ENCODE measurements at regions not wholly inside any gene's neighbourhood (a gene's known extent, or its start where the extent isn't known, plus 50 kb on each side); places are given as distances from the start of the nearest gene placed in this dataset.

GRCh38 chr15:36370731-36371112 lies 208.7 kb upstream of the CDIN1 start:
- H3K27ac ChIP-seq (ENCODE audit: low read depth in 2 of 2, low read length in 2 of 2) = no peak overlapping the region
- no peaks in the 10 kb centered on the region for H3K4me1 ChIP-seq (ENCODE audit: control insufficient read depth in 2 of 2, insufficient read depth in 2 of 2, low read length in 2 of 2)
- no peaks in the 10 kb centered on the region for H3K36me3 ChIP-seq (ENCODE audit: control insufficient read depth in 2 of 2, insufficient read depth in 2 of 2, low read length in 2 of 2)
- no peak overlapping the region for H3K9ac ChIP-seq (ENCODE audit: low read depth in 1 of 2, low read length in 2 of 2)
- H3K27me3 ChIP-seq (ENCODE audit: control insufficient read depth in 2 of 2, insufficient read depth in 2 of 2, low read length in 2 of 2) = no peaks in the 10 kb centered on the region
- H3K9me3 ChIP-seq (ENCODE audit: control insufficient read depth in 2 of 2, low read length in 2 of 2) = no peaks in the 10 kb centered on the region
- no peak overlapping the region for H3K4me3 ChIP-seq (ENCODE audit: low read length in 2 of 2)

DNA sequence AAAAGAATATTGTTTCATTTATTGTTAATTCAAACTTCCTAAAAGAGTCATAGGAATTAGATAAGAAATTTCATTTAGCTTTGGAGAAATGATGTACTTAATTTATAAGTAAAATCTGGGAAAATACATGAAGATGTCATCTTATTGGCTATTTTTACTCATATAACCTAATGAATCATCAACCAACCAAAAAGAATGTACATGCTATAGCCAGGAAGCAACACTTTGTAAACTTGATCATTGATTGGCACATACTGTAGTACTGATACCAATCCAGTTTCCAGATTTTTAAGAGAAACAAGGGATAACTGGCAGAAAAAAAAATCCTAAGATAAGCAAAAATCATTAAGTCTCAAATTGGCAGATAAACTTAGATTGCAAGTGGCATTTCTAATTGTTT lies 207.9 kb upstream of the CDIN1 start:
- Histone ChIP-seq H3K27me3 (ENCODE audit: control insufficient read depth in 2 of 2, insufficient read depth in 2 of 2, low read length in 2 of 2) (no peaks in the 10 kb centered on the region), H3K36me3 (ENCODE audit: control insufficient read depth in 2 of 2, insufficient read depth in 2 of 2, low read length in 2 of 2) (no peaks in the 10 kb centered on the region), H3K9me3 (ENCODE audit: control insufficient read depth in 2 of 2, low read length in 2 of 2) (no peaks in the 10 kb centered on the region), H3K27ac (ENCODE audit: low read depth in 2 of 2, low read length in 2 of 2) (no peak overlapping the region), H3K4me1 (ENCODE audit: control insufficient read depth in 2 of 2, insufficient read depth in 2 of 2, low read length in 2 of 2) (no peaks in the 10 kb centered on the region), H3K9ac (ENCODE audit: low read depth in 1 of 2, low read length in 2 of 2) (no peak overlapping the region), H3K4me3 (ENCODE audit: low read length in 2 of 2) (no peak overlapping the region)

- H3K4me3 ChIP-seq (ENCODE audit: low read length in 2 of 2) = no peak overlapping the region
- H3K27ac ChIP-seq (ENCODE audit: low read depth in 2 of 2, low read length in 2 of 2) = no peak overlapping the region
- no peaks in the 10 kb centered on the region for H3K4me1 ChIP-seq (ENCODE audit: control insufficient read depth in 2 of 2, insufficient read depth in 2 of 2, low read length in 2 of 2)
- no peak overlapping the region for H3K9ac ChIP-seq (ENCODE audit: low read depth in 1 of 2, low read length in 2 of 2)
- H3K9me3 ChIP-seq (ENCODE audit: control insufficient read depth in 2 of 2, low read length in 2 of 2) = no peaks in the 10 kb centered on the region
- no peaks in the 10 kb centered on the region for H3K27me3 ChIP-seq (ENCODE audit: control insufficient read depth in 2 of 2, insufficient read depth in 2 of 2, low read length in 2 of 2)
- H3K36me3 ChIP-seq (ENCODE audit: control insufficient read depth in 2 of 2, insufficient read depth in 2 of 2, low read length in 2 of 2) = no peaks in the 10 kb centered on the region
These were observed 206.5 kb upstream of the CDIN1 start for GRCh38 chr15:36372968-36373367.

- no peaks in the 10 kb centered on the region for H3K4me1 ChIP-seq (ENCODE audit: control insufficient read depth in 2 of 2, insufficient read depth in 2 of 2, low read length in 2 of 2)
- no peak overlapping the region for H3K4me3 ChIP-seq (ENCODE audit: low read length in 2 of 2)
- no peaks in the 10 kb centered on the region for H3K36me3 ChIP-seq (ENCODE audit: control insufficient read depth in 2 of 2, insufficient read depth in 2 of 2, low read length in 2 of 2)
- no peaks in the 10 kb centered on the region for H3K27me3 ChIP-seq (ENCODE audit: control insufficient read depth in 2 of 2, insufficient read depth in 2 of 2, low read length in 2 of 2)
- no peaks in the 10 kb centered on the region for H3K9me3 ChIP-seq (ENCODE audit: control insufficient read depth in 2 of 2, low read length in 2 of 2)
- H3K27ac ChIP-seq (ENCODE audit: low read depth in 2 of 2, low read length in 2 of 2) = no peak overlapping the region
- no peak overlapping the region for H3K9ac ChIP-seq (ENCODE audit: low read depth in 1 of 2, low read length in 2 of 2)
These were observed 205.9 kb upstream of the CDIN1 start for GRCh38 chr15:36373550-36373949.

DNA sequence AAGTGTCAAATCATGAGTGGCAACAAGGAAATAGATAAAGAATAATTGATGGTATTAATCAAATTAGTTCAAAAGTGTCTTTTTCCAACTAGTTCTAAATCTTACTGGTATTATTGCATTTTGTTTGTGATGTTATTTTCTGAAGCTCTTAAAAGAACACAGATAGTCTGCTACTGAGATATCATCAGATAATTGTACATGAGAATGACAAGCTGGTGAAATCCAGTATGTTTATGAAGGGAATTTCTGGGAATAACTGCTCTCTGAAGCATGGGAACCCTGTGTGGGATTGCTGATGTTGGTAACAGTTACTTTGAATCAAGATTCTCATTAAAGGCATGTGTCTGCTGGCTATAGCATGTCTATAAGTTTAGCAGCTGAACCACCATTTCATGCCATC lies 190.3 kb upstream of the CDIN1 start:
- no peak overlapping the region for H3K4me3 ChIP-seq (ENCODE audit: low read length in 2 of 2)
- no peaks in the 10 kb centered on the region for H3K27me3 ChIP-seq (ENCODE audit: control insufficient read depth in 2 of 2, insufficient read depth in 2 of 2, low read length in 2 of 2)
- no peak overlapping the region for H3K9ac ChIP-seq (ENCODE audit: low read depth in 1 of 2, low read length in 2 of 2)
- H3K27ac ChIP-seq (ENCODE audit: low read depth in 2 of 2, low read length in 2 of 2) = no peak overlapping the region
- H3K9me3 ChIP-seq (ENCODE audit: control insufficient read depth in 2 of 2, low read length in 2 of 2) = no peaks in the 10 kb centered on the region
- H3K4me1 ChIP-seq (ENCODE audit: control insufficient read depth in 2 of 2, insufficient read depth in 2 of 2, low read length in 2 of 2) = no peaks in the 10 kb centered on the region
- no peaks in the 10 kb centered on the region for H3K36me3 ChIP-seq (ENCODE audit: control insufficient read depth in 2 of 2, insufficient read depth in 2 of 2, low read length in 2 of 2)

GRCh38 chr15:36390491-36390890 lies 188.9 kb upstream of the CDIN1 start:
- Histone ChIP-seq H3K4me3 (ENCODE audit: low read length in 2 of 2) (no peak overlapping the region), H3K27ac (ENCODE audit: low read depth in 2 of 2, low read length in 2 of 2) (no peak overlapping the region), H3K27me3 (ENCODE audit: control insufficient read depth in 2 of 2, insufficient read depth in 2 of 2, low read length in 2 of 2) (no peaks in the 10 kb centered on the region), H3K9me3 (ENCODE audit: control insufficient read depth in 2 of 2, low read length in 2 of 2) (no peaks in the 10 kb centered on the region), H3K4me1 (ENCODE audit: control insufficient read depth in 2 of 2, insufficient read depth in 2 of 2, low read length in 2 of 2) (no peaks in the 10 kb centered on the region), H3K36me3 (ENCODE audit: control insufficient read depth in 2 of 2, insufficient read depth in 2 of 2, low read length in 2 of 2) (no peaks in the 10 kb centered on the region), H3K9ac (ENCODE audit: low read depth in 1 of 2, low read length in 2 of 2) (no peak overlapping the region)

- Histone ChIP-seq H3K9ac (ENCODE audit: low read depth in 1 of 2, low read length in 2 of 2) (no peak overlapping the region), H3K4me1 (ENCODE audit: control insufficient read depth in 2 of 2, insufficient read depth in 2 of 2, low read length in 2 of 2) (no peaks in the 10 kb centered on the region), H3K27me3 (ENCODE audit: control insufficient read depth in 2 of 2, insufficient read depth in 2 of 2, low read length in 2 of 2) (no peaks in the 10 kb centered on the region), H3K27ac (ENCODE audit: low read depth in 2 of 2, low read length in 2 of 2) (no peak overlapping the region), H3K4me3 (ENCODE audit: low read length in 2 of 2) (no peak overlapping the region), H3K9me3 (ENCODE audit: control insufficient read depth in 2 of 2, low read length in 2 of 2) (no peaks in the 10 kb centered on the region), H3K36me3 (ENCODE audit: control insufficient read depth in 2 of 2, insufficient read depth in 2 of 2, low read length in 2 of 2) (no peaks in the 10 kb centered on the region)
These were observed 186.7 kb upstream of the CDIN1 start for GRCh38 chr15:36392676-36393266.

DNA sequence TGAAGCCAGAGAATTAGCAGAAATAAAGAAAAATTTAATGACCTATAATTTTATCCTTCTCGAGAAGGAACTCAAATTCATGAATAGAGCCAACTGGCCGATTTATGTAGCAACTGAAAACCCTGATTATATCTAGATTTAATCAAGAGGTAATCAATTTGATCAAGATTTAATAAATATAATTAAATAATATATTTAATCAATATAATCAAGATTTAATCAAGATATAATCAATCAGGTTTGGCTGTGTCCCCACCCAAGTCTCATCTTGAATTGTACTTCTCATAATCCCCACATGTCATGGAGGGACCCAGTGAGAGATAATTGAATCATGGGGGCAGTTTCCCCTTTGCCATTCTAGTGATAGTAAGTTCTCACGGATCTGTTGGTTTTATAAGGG lies 181.2 kb upstream of the CDIN1 start:
- Histone ChIP-seq H3K27me3 (ENCODE audit: control insufficient read depth in 2 of 2, insufficient read depth in 2 of 2, low read length in 2 of 2) (no peaks in the 10 kb centered on the region), H3K9me3 (ENCODE audit: control insufficient read depth in 2 of 2, low read length in 2 of 2) (no peaks in the 10 kb centered on the region), H3K36me3 (ENCODE audit: control insufficient read depth in 2 of 2, insufficient read depth in 2 of 2, low read length in 2 of 2) (no peaks in the 10 kb centered on the region), H3K4me1 (ENCODE audit: control insufficient read depth in 2 of 2, insufficient read depth in 2 of 2, low read length in 2 of 2) (no peaks in the 10 kb centered on the region), H3K9ac (ENCODE audit: low read depth in 1 of 2, low read length in 2 of 2) (no peak overlapping the region), H3K4me3 (ENCODE audit: low read length in 2 of 2) (no peak overlapping the region), H3K27ac (ENCODE audit: low read depth in 2 of 2, low read length in 2 of 2) (no peak overlapping the region)

- no peaks in the 10 kb centered on the region for H3K36me3 ChIP-seq (ENCODE audit: control insufficient read depth in 2 of 2, insufficient read depth in 2 of 2, low read length in 2 of 2)
- H3K9ac ChIP-seq (ENCODE audit: low read depth in 1 of 2, low read length in 2 of 2) = no peak overlapping the region
- no peaks in the 10 kb centered on the region for H3K27me3 ChIP-seq (ENCODE audit: control insufficient read depth in 2 of 2, insufficient read depth in 2 of 2, low read length in 2 of 2)
- no peaks in the 10 kb centered on the region for H3K4me1 ChIP-seq (ENCODE audit: control insufficient read depth in 2 of 2, insufficient read depth in 2 of 2, low read length in 2 of 2)
- no peak overlapping the region for H3K27ac ChIP-seq (ENCODE audit: low read depth in 2 of 2, low read length in 2 of 2)
- no peaks in the 10 kb centered on the region for H3K9me3 ChIP-seq (ENCODE audit: control insufficient read depth in 2 of 2, low read length in 2 of 2)
- H3K4me3 ChIP-seq (ENCODE audit: low read length in 2 of 2) = no peak overlapping the region
These were observed 180.2 kb upstream of the CDIN1 start for GRCh38 chr15:36399276-36399675.

DNA sequence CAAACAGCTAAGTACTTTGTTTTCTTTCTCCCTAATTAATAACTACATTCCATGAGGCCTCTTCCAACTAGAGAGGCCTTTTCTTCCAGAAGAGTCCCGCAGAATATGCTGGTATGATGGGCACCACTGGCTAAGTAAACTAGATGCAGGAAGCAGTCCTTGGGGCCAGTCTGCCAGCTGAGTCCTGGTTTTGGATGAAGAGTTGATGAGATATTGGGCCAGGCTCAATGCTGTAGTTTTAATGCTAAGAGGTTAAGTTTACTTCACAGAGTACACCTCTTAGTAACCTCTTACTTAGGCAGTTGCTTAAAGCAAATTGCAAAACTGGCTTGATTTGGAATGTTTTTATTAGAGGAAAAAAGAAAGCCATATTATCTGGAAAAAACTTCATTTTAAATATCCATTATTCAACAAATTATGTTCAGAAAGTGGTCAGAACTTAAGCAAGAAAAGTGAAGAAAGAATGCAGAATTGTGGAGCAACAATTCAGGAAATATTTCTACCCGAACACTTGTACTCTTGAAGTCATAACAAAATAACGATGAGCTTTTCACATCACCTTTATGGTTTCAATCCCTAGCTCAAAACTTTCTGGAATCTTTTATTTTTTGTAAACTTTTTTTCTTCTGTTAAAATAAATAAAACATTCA lies 178.4 kb upstream of the CDIN1 start:
- H3K4me3 ChIP-seq (ENCODE audit: low read length in 2 of 2) = no peak overlapping the region
- no peaks in the 10 kb centered on the region for H3K27me3 ChIP-seq (ENCODE audit: control insufficient read depth in 2 of 2, insufficient read depth in 2 of 2, low read length in 2 of 2)
- H3K9me3 ChIP-seq (ENCODE audit: control insufficient read depth in 2 of 2, low read length in 2 of 2) = no peaks in the 10 kb centered on the region
- no peaks in the 10 kb centered on the region for H3K36me3 ChIP-seq (ENCODE audit: control insufficient read depth in 2 of 2, insufficient read depth in 2 of 2, low read length in 2 of 2)
- H3K27ac ChIP-seq (ENCODE audit: low read depth in 2 of 2, low read length in 2 of 2) = no peak overlapping the region
- no peak overlapping the region for H3K9ac ChIP-seq (ENCODE audit: low read depth in 1 of 2, low read length in 2 of 2)
- H3K4me1 ChIP-seq (ENCODE audit: control insufficient read depth in 2 of 2, insufficient read depth in 2 of 2, low read length in 2 of 2) = no peaks in the 10 kb centered on the region
